ENCODE measurements at regions not wholly inside any gene's neighbourhood (a gene's known extent, or its start where the extent isn't known, plus 50 kb on each side); places are given as distances from the start of the nearest gene placed in this dataset.

DNA sequence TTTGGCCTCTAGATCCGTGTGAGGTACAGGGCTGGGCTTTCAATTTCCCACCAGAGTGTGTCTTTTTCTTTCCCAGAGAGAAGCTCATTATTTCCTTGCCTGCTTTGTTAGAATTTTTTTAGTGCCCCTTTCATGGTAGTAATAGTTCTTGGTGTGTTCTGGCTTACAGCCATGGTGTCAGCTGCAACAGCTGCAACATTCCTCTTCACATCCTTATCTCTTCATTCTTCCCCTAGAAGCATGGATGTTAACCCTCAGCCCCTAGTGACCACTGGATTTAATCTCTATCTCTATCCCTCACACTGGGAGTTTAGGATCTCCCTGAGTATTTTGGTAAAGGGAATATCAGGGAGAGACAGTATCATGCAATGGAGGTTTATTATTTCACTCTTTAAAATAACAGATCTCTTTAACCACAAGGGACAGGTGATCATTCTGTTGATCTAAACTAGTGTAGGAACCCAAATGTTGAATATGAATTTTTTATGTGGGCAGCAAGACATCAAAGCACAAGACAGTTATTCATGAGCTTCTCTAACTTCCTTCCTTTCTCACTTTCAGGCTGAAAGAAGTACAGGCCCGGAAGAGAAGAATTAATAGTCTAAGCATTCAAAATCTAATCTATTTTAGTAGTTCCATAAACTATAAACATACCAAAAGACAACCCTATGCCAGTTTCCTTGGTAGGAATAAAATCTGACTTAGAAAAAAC lies 160.2 kb downstream of the FAM170A start:
- TF ChIP-seq, protein P1, sequence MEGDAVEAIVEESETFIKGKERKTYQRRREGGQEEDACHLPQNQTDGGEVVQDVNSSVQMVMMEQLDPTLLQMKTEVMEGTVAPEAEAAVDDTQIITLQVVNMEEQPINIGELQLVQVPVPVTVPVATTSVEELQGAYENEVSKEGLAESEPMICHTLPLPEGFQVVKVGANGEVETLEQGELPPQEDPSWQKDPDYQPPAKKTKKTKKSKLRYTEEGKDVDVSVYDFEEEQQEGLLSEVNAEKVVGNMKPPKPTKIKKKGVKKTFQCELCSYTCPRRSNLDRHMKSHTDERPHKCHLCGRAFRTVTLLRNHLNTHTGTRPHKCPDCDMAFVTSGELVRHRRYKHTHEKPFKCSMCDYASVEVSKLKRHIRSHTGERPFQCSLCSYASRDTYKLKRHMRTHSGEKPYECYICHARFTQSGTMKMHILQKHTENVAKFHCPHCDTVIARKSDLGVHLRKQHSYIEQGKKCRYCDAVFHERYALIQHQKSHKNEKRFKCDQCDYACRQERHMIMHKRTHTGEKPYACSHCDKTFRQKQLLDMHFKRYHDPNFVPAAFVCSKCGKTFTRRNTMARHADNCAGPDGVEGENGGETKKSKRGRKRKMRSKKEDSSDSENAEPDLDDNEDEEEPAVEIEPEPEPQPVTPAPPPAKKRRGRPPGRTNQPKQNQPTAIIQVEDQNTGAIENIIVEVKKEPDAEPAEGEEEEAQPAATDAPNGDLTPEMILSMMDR (IDR thresholded peaks at IDR 0.05; ENCODE audit: extremely low read depth, insufficient read depth, missing control alignments), result no peak
- no peak for DNase-seq (ENCODE audit: low spot score)
- in situ Hi-C loops (cut with MboI; ENCODE audit: low pct_unique_long_range_greater_than_20kb, low sequenced_read_pairs, unreplicated experiment), result no loop called here

DNA sequence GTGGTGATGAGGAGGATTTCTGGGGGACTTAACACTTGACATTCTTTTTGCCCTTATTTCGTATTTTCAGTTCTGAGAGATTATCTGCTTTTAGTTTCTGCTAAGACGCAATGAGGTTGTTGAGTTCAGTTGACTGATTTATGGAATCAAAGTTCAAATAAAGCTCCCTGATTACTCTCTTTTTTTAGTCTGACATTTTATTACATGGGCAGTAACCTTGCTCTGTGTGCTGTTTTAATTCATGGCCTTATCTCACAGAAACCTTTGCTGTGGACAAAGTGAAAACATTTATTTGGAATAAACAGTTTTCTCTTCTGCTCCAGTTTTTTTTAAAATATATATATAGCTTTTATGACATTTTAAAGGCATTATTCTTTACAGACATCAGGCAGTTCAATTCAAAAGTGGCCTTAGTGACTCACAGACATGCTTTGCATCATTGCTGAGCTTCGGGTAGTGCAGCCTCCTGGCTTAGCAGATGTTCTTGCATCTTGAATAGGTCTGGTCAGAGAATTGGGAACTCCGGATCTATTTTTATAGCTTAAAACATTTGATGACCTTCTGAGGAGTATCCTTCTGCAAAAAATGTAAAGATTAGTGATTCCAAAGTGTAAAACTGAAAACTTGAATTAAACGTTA lies 162.9 kb downstream of the FAM170A start:
- DNase-seq (ENCODE audit: low spot score), result no peak
- in situ Hi-C loops (cut with MboI; ENCODE audit: low pct_unique_long_range_greater_than_20kb, low sequenced_read_pairs, unreplicated experiment), result no loop called here
- TF ChIP-seq, protein P1 (IDR thresholded peaks at IDR 0.05; ENCODE audit: extremely low read depth, insufficient read depth, missing control alignments), result no peak

DNA sequence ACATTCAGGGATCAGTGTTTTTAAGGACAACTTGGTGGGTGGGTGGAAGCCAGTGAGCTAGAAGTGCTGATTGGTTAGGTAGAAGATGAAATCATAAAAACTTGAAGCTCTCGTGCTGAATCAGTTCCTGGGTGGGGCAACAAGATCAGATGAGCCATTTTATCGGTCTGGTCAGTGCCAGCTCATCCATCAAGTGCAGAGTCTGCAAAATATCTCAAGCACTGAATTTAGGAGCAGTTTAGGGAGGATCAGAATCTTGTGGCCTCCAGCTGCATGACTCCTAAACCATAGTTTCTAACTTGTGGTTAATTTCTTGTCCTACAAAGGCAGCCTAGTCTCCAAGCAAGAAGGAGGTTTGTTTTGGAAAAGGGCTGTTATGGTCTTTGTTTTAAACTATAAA lies 166.4 kb downstream of the FAM170A start:
- no peak for DNase-seq (ENCODE audit: low spot score)
- in situ Hi-C loops (cut with MboI; ENCODE audit: low pct_unique_long_range_greater_than_20kb, low sequenced_read_pairs, unreplicated experiment), result no loop called here
- TF ChIP-seq, protein P1 (IDR thresholded peaks at IDR 0.05; ENCODE audit: extremely low read depth, insufficient read depth, missing control alignments), result no peak

DNA sequence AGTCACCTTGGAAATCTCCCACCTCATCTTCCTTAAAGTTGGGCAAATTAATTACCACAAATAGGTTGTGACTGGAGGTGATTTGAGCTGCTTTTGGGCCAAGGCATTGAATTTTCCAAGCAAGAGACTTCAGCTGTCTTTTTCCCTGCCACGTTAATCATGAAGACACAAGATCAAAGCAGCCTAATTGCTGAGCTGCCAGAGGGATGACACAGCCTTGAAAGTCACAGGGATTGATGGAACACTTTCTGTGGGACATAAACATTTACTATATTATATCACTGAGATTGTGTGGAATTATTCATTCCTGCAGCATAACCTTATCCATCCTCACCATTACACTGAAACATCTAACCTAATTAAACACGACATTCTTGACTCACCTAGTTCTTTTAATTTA lies 172.2 kb downstream of the FAM170A start:
- in situ Hi-C loops (cut with MboI; ENCODE audit: low pct_unique_long_range_greater_than_20kb, low sequenced_read_pairs, unreplicated experiment), result no loop called here
- no peak for DNase-seq (ENCODE audit: low spot score)
- TF ChIP-seq, protein P1 (IDR thresholded peaks at IDR 0.05; ENCODE audit: extremely low read depth, insufficient read depth, missing control alignments), result no peak

DNA sequence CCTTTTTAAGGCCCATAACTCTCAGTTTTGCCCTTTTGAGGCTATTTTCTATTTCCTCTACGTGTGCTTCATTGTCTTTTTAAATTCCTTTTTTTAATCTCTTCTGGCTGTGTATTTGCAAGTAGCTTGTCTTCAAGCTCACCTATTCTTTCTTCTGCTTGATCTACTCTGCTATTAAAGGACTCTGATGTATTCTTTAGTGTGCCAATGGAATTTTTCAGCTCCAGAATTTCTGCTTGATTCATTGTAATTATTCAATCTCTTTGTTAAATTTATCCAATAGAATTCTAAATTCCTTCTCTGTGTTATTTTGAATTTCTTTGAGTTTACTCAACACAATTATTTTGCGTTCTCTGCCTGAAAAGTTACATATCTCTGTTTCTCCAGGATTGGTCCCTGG lies 178.7 kb downstream of the FAM170A start:
- in situ Hi-C loops (cut with MboI; ENCODE audit: low pct_unique_long_range_greater_than_20kb, low sequenced_read_pairs, unreplicated experiment), result no loop called here
- TF ChIP-seq, protein P1 (IDR thresholded peaks at IDR 0.05; ENCODE audit: extremely low read depth, insufficient read depth, missing control alignments), result no peak
- no peak for DNase-seq (ENCODE audit: low spot score)

DNA sequence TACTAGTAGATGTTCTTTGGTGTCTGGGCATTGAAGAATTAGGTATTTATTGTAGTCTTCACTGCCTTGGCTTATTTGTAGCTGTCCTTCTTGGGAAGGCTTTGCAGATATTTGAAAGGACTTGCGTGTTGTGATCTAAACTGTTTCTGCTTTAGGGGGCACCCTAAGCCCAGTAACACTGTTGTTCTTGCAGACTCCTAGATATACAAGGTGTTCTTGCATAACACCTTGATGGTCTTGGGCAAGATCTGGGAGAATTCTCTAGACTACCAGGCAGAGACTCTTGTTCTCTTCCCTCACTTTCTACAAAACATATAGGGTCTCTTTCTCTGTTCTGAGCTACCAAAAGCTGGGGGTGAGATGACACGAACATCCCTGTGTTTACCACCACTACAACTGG lies 179.1 kb downstream of the FAM170A start:
- in situ Hi-C loops (cut with MboI; ENCODE audit: low pct_unique_long_range_greater_than_20kb, low sequenced_read_pairs, unreplicated experiment), result no loop called here

More for the DNA sequence above, 179.1 kb downstream of the FAM170A start:
- TF ChIP-seq, protein P1 (IDR thresholded peaks at IDR 0.05; ENCODE audit: extremely low read depth, insufficient read depth, missing control alignments), result no peak
- DNase-seq (ENCODE audit: low spot score), result no peak
